HCT116 (cell line): ENCODE measurements at regions not wholly inside any gene's neighbourhood (a gene's known extent, or its start where the extent isn't known, plus 50 kb on each side); places are given as distances from the start of the nearest gene placed in this dataset.

Experiments used
- CTCF ChIP-seq, 3 experiments: fragments of 200-600 bp in 1 of 3; sonication (generic) in 1 of 3; IDR thresholded peaks in 2 of 3; conservative IDR thresholded peaks in 1 of 3; 2 replicates each; pipeline ENCODE4 v1.5.1; 2012 to 2017; ENCODE audit warnings: low read depth in 2 of 3, low read length in 2 of 3, antibody characterized with exemption in 1 of 3, borderline replicate concordance in 1 of 3, control low read depth in 1 of 3, mild to moderate bottlenecking in 1 of 3, mixed read lengths in 1 of 3, mixed run types in 1 of 3, moderate library complexity in 1 of 3; ENCODE audit not compliant: insufficient read depth in 1 of 3
- ELF1 ChIP-seq: IDR thresholded peaks from 2 replicates; pipeline ENCODE4 v1.6.1; 2012; ENCODE audit warnings: low read depth, borderline replicate concordance
- EZH2 ChIP-seq: fragments of 200-600 bp; sonication (generic); IDR thresholded peaks from 2 replicates; pipeline ENCODE4 v1.6.1; 2017; ENCODE audit warnings: antibody characterized with exemption, mixed run types
- EZH2phosphoT487 ChIP-seq: fragments of 200-600 bp; IDR thresholded peaks from 2 replicates; pipeline ENCODE4 v1.6.1; 2018; ENCODE audit warnings: antibody characterized with exemption, borderline replicate concordance
- POLR2A ChIP-seq: IDR thresholded peaks from 2 replicates; pipeline ENCODE4 v1.7.0; 2011; ENCODE audit warnings: borderline replicate concordance; ENCODE audit not compliant: insufficient read depth, insufficient read length; ENCODE audit errors: extremely low read depth
- SRF ChIP-seq: IDR thresholded peaks from 2 replicates; pipeline ENCODE4 v1.6.1; 2012; ENCODE audit warnings: low read depth
- TF ChIP-seq, protein P1 (sequence below): IDR thresholded peaks from 2 replicates; pipeline ENCODE4 v1.6.1; 2011; ENCODE audit warnings: mild to moderate bottlenecking, low read length, moderate library complexity; ENCODE audit not compliant: insufficient replicate concordance; ENCODE audit errors: extremely low read depth

- TF ChIP-seq CTCF (IDR thresholded peaks at IDR 0.05 in 2 of 3, conservative IDR thresholded peaks at IDR 0.05 in 1 of 3; ENCODE audit: borderline replicate concordance in 1 of 3, insufficient read depth in 1 of 3, low read depth in 2 of 3, low read length in 2 of 3) (no peak), POLR2A (no peak), EZH2phosphoT487 (no peak), ELF1 (no peak), EZH2 (no peak), SRF (no peak)
- TF ChIP-seq, protein P1, sequence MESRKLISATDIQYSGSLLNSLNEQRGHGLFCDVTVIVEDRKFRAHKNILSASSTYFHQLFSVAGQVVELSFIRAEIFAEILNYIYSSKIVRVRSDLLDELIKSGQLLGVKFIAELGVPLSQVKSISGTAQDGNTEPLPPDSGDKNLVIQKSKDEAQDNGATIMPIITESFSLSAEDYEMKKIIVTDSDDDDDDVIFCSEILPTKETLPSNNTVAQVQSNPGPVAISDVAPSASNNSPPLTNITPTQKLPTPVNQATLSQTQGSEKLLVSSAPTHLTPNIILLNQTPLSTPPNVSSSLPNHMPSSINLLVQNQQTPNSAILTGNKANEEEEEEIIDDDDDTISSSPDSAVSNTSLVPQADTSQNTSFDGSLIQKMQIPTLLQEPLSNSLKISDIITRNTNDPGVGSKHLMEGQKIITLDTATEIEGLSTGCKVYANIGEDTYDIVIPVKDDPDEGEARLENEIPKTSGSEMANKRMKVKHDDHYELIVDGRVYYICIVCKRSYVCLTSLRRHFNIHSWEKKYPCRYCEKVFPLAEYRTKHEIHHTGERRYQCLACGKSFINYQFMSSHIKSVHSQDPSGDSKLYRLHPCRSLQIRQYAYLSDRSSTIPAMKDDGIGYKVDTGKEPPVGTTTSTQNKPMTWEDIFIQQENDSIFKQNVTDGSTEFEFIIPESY = no peak
Measured at GRCh38 chr2:225761396-225761795, 361.9 kb downstream of the NYAP2 start.
